SK-N-SH (cell line): ENCODE measurements at regions not wholly inside any gene's neighbourhood (a gene's known extent, or its start where the extent isn't known, plus 50 kb on each side); places are given as distances from the start of the nearest gene placed in this dataset.

ENCODE experiments used
- CTCF ChIA-PET: fragments of 300-600, 350-600 bp; formaldehyde crosslinking; extraction: SDS; loops from one replicate; lab custom pipeline; 2021; lab: Yijun Ruan, JAX
- POLR2A ChIA-PET: fragments of 350-600 bp; sonication (Branson Sonifier 250); formaldehyde crosslinking; extraction: SDS; loops from one replicate; lab custom pipeline; 2020; ENCODE audit warnings: antibody characterized with exemption, inconsistent platforms; lab: Yijun Ruan, JAX
- DNase-seq: peaks from one replicate; pipeline ENCODE4 v3.0.0; 2012
- H2AFZ ChIP-seq: fragments of 200-600 bp; sonication (generic); 2 replicates; pipeline ENCODE4 v1.8.1; 2016; ENCODE audit warnings: antibody characterized with exemption, mild to moderate bottlenecking, low read depth
- H3F3A ChIP-seq: fragments of 200-600 bp; sonication (generic); replicated peaks from 2 replicates; pipeline ENCODE3; 2016; ENCODE audit warnings: antibody characterized with exemption, mild to moderate bottlenecking; ENCODE audit not compliant: insufficient read depth
- H3K27ac ChIP-seq, 2 experiments: fragments of 200-500 bp in 1 of 2; fragments of 200-600 bp in 1 of 2; sonication (Bioruptor generic) in 1 of 2; sonication (generic), shearing (Covaris generic) in 1 of 2; 2 replicates each; pipeline versions ENCODE4 v1.5.1 to v1.6.1; 2014 to 2016; ENCODE audit warnings: low read depth in 2 of 2, inconsistent platforms in 1 of 2, low read length in 1 of 2, mild to moderate bottlenecking in 1 of 2, mixed read lengths in 1 of 2
- H3K27me3 ChIP-seq: fragments of 200-600 bp; sonication (generic), shearing (Covaris generic); 2 replicates; pipeline ENCODE4 v1.6.1; 2016; ENCODE audit warnings: mixed run types; ENCODE audit not compliant: insufficient read depth
- H3K36me3 ChIP-seq, 2 experiments: fragments of 200-500 bp in 1 of 2; fragments of 200-600 bp in 1 of 2; sonication (Bioruptor generic) in 1 of 2; sonication (generic) in 1 of 2; replicated peaks in 1 of 2; 2 replicates each; pipeline versions ENCODE3 to v1.5.1; 2014 to 2016; ENCODE audit warnings: low read length in 1 of 2, mild to moderate bottlenecking in 1 of 2; ENCODE audit not compliant: insufficient read depth in 2 of 2, control insufficient read depth in 1 of 2
- H3K4me1 ChIP-seq, 2 experiments: fragments of 200-500 bp in 1 of 2; fragments of 200-600 bp in 1 of 2; sonication (Bioruptor generic) in 1 of 2; sonication (generic), shearing (Covaris generic) in 1 of 2; 2 replicates each; pipeline versions ENCODE4 v1.5.1 to v1.6.1; 2014 to 2016; ENCODE audit warnings: low read depth in 1 of 2, low read length in 1 of 2, mixed run types in 1 of 2; ENCODE audit not compliant: insufficient read depth in 2 of 2, control insufficient read depth in 1 of 2
- H3K4me2 ChIP-seq: fragments of 200-600 bp; sonication (generic), shearing (Covaris generic); 2 replicates; pipeline ENCODE4 v1.6.1; 2017; ENCODE audit warnings: mixed run types
- H3K4me3 ChIP-seq, 2 experiments: fragments of 200-500 bp in 1 of 2; fragments of 200-600 bp in 1 of 2; sonication (Bioruptor generic) in 1 of 2; sonication (generic), shearing (Covaris generic) in 1 of 2; 2 replicates each; pipeline versions ENCODE4 v1.5.1 to v1.8.1; 2014 to 2016; ENCODE audit warnings: low read depth in 2 of 2, inconsistent platforms in 1 of 2, low read length in 1 of 2, mild to moderate bottlenecking in 1 of 2, mixed read lengths in 1 of 2, moderate library complexity in 1 of 2
- H3K79me2 ChIP-seq: fragments of 200-600 bp; sonication (generic); 2 replicates; pipeline ENCODE4 v1.8.1; 2017; ENCODE audit warnings: mild to moderate bottlenecking; ENCODE audit not compliant: insufficient read depth
- H3K9ac ChIP-seq: fragments of 200-600 bp; sonication (generic); 2 replicates; pipeline ENCODE4 v1.6.1; 2017; ENCODE audit warnings: mixed run types
- H3K9me2 ChIP-seq: fragments of 200-600 bp; sonication (generic); 2 replicates; pipeline ENCODE4 v1.6.1; 2017; ENCODE audit warnings: mixed run types
- H3K9me3 ChIP-seq: fragments of 200-600 bp; sonication (generic); 2 replicates; pipeline ENCODE4 v1.6.1; 2017; ENCODE audit warnings: mixed run types, mild to moderate bottlenecking, moderate library complexity
- H4K20me1 ChIP-seq: fragments of 200-600 bp; sonication (generic); 2 replicates; pipeline ENCODE4 v1.6.1; 2017; ENCODE audit warnings: mild to moderate bottlenecking, mixed run types; ENCODE audit not compliant: insufficient read depth
- EP300 ChIP-seq, 2 experiments: IDR thresholded peaks; 2 replicates each; pipeline versions ENCODE4 v1.4.0 to v1.6.1; 2012; ENCODE audit warnings: borderline replicate concordance in 1 of 2, low read depth in 1 of 2, low read length in 1 of 2
- EZH2phosphoT487 ChIP-seq: fragments of 200-600 bp; sonication (generic); IDR thresholded peaks from 2 replicates; pipeline ENCODE4 v1.6.1; 2017; ENCODE audit warnings: low read depth, mixed run types, mild to moderate bottlenecking, antibody characterized with exemption, moderate library complexity, borderline replicate concordance
- FOSL2 ChIP-seq: IDR thresholded peaks from 2 replicates; pipeline ENCODE4 v1.4.0; 2012; ENCODE audit warnings: low read depth, mild to moderate bottlenecking, moderate library complexity, borderline replicate concordance
- FOXM1 ChIP-seq: IDR thresholded peaks from 2 replicates; pipeline ENCODE4 v1.4.0; 2012; ENCODE audit warnings: low read depth, mild to moderate bottlenecking
- GABPA ChIP-seq: IDR thresholded peaks from 2 replicates; pipeline ENCODE4 v1.4.0; 2012; ENCODE audit warnings: low read depth, mild to moderate bottlenecking
- GATA2 ChIP-seq: sonication (generic); formaldehyde crosslinking; IDR thresholded peaks from 2 replicates; pipeline ENCODE4 v1.5.0; 2020; ENCODE audit warnings: mild to moderate bottlenecking, missing genetic modification reagents
- JUND ChIP-seq: IDR thresholded peaks from 2 replicates; pipeline ENCODE4 v1.4.0; 2012
- MAX ChIP-seq: IDR thresholded peaks from 2 replicates; pipeline ENCODE4 v1.4.0; 2012; ENCODE audit warnings: low read depth
- MXI1 ChIP-seq: IDR thresholded peaks from 2 replicates; pipeline ENCODE4 v1.6.1; 2012; ENCODE audit warnings: mild to moderate bottlenecking, low read depth, low read length, improper control_type of control experiment
- POLR2AphosphoS5 ChIP-seq: IDR thresholded peaks from 2 replicates; pipeline ENCODE4 v1.6.1; 2012; ENCODE audit warnings: low read depth, low read length
- RAD21 ChIP-seq: IDR thresholded peaks from 2 replicates; pipeline ENCODE4 v1.6.1; 2012; ENCODE audit warnings: mild to moderate bottlenecking, low read length
- RCOR1 ChIP-seq: fragments of 150-350 bp; IDR thresholded peaks from 2 replicates; pipeline ENCODE4 v1.6.1; 2017; ENCODE audit warnings: antibody characterized with exemption, low read length
- RFX5 ChIP-seq: IDR thresholded peaks from 2 replicates; pipeline ENCODE4 v1.6.1; 2012; ENCODE audit warnings: mild to moderate bottlenecking, improper control_type of control experiment, low read length
- SIN3A ChIP-seq: IDR thresholded peaks from 2 replicates; pipeline ENCODE4 v1.6.1; 2012; ENCODE audit warnings: low read depth, mild to moderate bottlenecking, low read length, moderate library complexity, borderline replicate concordance
- TAF1 ChIP-seq: IDR thresholded peaks from 2 replicates; pipeline ENCODE4 v1.6.1; 2012; ENCODE audit warnings: low read depth, mild to moderate bottlenecking, low read length, moderate library complexity, borderline replicate concordance
- TCF12 ChIP-seq: IDR thresholded peaks from 2 replicates; pipeline ENCODE4 v1.4.0; 2012
- YY1 ChIP-seq: IDR thresholded peaks from 2 replicates; pipeline ENCODE4 v1.4.0; 2012; ENCODE audit warnings: low read depth, mild to moderate bottlenecking
- WGBS: methylation state at CpG from one replicate; pipeline ENCODE4 v1.1.6; 2017; ENCODE audit warnings: low lambda C conversion rate; 5-methylcytosine and 5-hydroxymethylcytosine counted together
- TF ChIP-seq, protein P1 (sequence below): IDR thresholded peaks from 2 replicates; pipeline ENCODE4 v1.4.0; 2012; ENCODE audit warnings: low read depth, borderline replicate concordance
- TF ChIP-seq, protein P2 (sequence below): IDR thresholded peaks from 2 replicates; pipeline ENCODE4; 2012

DNA sequence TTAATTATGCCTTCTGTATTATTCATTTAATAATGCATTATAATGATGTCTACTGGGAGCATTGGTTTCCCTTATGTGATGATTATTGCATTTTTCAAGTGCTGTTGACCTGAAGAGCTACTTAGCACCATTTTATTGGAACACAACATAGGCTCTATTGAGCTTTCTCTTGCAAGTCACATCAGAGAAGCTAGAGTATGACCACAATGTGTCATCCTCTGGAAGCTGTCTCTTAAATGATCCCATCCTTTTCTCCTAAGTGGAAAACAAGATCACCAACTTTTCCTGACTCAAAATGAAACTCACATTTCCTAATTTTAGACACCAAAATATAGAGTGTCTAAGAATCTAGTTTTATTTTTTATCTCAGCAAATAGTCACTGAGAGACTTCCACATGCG is 1451.9 kb downstream of the PCDH7 start:
- Histone ChIP-seq H3K4me2 (no peak overlapping the region), H3K9me2 (0 out of 2 replicates have a peak, but pooled peaks cover 2% of the 10 kb centered on the region), H3K27me3 (no peaks in the 10 kb centered on the region), H3F3A (no peaks in the 10 kb centered on the region), H3K79me2 (no peaks in the 10 kb centered on the region), H3K36me3 (no peaks in the 10 kb centered on the region), H3K27ac (no peak overlapping the region), H3K4me1 (no peaks in the 10 kb centered on the region), H3K9me3 (no peaks in the 10 kb centered on the region), H2AFZ (no peak overlapping the region), H4K20me1 (no peaks in the 10 kb centered on the region), H3K4me3 (no peak overlapping the region), H3K9ac (no peak overlapping the region)
- WGBS: 13% methylated on average over 1 of the region's 1 CpG
- TF ChIP-seq MAX (no peak), EZH2phosphoT487 (no peak), POLR2AphosphoS5 (no peak), RCOR1 (no peak), RFX5 (no peak), RAD21 (no peak), FOXM1 (no peak), YY1 (no peak), MXI1 (no peak)
- DNase-seq: no peak
- CTCF ChIA-PET: no interaction called here
- POLR2A ChIA-PET: no interaction called here

DNA sequence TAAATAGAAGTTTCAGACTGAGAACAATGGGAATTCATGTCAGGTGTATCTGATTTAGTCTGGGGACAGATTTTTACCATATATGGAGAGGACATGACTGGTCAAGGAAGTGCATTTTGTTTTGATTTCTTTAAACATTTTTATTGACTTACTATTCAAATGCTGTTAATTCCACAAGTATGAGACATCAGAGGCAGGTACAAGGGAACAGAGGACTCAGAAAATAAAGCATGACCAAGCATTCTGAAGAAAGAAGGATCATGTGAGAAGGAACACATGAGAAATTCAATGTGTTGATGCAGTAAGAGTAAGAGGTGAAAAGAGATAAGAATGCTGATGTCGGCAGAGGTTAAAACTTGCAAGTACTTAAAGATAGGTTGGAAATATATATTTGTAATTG is 1452.6 kb downstream of the PCDH7 start:
- TF ChIP-seq SIN3A (no peak), TCF12 (no peak), POLR2AphosphoS5 (no peak), EP300 (IDR thresholded peaks at IDR 0.05; ENCODE audit: borderline replicate concordance in 1 of 2, low read depth in 1 of 2, low read length in 1 of 2) (no peak), GATA2 (no peak), RFX5 (no peak), TAF1 (no peak), FOSL2 (no peak), GABPA (no peak), JUND (no peak), MAX (no peak)
- TF ChIP-seq, protein P1, sequence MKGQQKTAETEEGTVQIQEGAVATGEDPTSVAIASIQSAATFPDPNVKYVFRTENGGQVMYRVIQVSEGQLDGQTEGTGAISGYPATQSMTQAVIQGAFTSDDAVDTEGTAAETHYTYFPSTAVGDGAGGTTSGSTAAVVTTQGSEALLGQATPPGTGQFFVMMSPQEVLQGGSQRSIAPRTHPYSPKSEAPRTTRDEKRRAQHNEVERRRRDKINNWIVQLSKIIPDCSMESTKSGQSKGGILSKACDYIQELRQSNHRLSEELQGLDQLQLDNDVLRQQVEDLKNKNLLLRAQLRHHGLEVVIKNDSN: no peak
- TF ChIP-seq, protein P2, sequence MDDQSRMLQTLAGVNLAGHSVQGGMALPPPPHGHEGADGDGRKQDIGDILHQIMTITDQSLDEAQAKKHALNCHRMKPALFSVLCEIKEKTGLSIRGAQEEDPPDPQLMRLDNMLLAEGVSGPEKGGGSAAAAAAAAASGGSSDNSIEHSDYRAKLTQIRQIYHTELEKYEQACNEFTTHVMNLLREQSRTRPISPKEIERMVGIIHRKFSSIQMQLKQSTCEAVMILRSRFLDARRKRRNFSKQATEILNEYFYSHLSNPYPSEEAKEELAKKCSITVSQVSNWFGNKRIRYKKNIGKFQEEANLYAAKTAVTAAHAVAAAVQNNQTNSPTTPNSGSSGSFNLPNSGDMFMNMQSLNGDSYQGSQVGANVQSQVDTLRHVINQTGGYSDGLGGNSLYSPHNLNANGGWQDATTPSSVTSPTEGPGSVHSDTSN: no peak
- Histone ChIP-seq H3K4me1 (no peaks in the 10 kb centered on the region), H3K36me3 (no peaks in the 10 kb centered on the region), H3K9me3 (no peaks in the 10 kb centered on the region), H3K4me2 (no peak overlapping the region), H3F3A (no peaks in the 10 kb centered on the region), H3K4me3 (no peak overlapping the region), H3K79me2 (no peaks in the 10 kb centered on the region), H4K20me1 (no peaks in the 10 kb centered on the region), H3K27me3 (no peaks in the 10 kb centered on the region), H3K27ac (no peak overlapping the region), H3K9me2 (0 out of 2 replicates have a peak, but pooled peaks cover 2% of the 10 kb centered on the region), H3K9ac (no peak overlapping the region), H2AFZ (no peak overlapping the region)
- ChIA-PET CTCF (no interaction called here), POLR2A (no interaction called here)
- 32% methylated on average over 1 of the region's 1 CpG for WGBS
- DNase-seq: no peak
